ENCODE measurements at regions not wholly inside any gene's neighbourhood (a gene's known extent, or its start where the extent isn't known, plus 50 kb on each side); places are given as distances from the start of the nearest gene placed in this dataset.

- no peak for DNase-seq
Measured at GRCh38 chr18:75839041-75839440, 411.5 kb upstream of the SMIM21 start.

GRCh38 chr18:75837316-75837715, 409.8 kb upstream of the SMIM21 start:
- DNase-seq, result no peak

GRCh38 chr18:75836516-75836915, 409.0 kb upstream of the SMIM21 start:
- DNase-seq, result no peak

- no peak for DNase-seq
Measured at GRCh38 chr18:75831960-75832359, 404.5 kb upstream of the SMIM21 start.

- DNase-seq, result no peak
Measured at GRCh38 chr18:75830828-75831227, 403.3 kb upstream of the SMIM21 start.

GRCh38 chr18:75829091-75829490, 401.6 kb upstream of the SMIM21 start:
- DNase-seq, result no peak

GRCh38 chr18:75828379-75828778, 400.9 kb upstream of the SMIM21 start:
- DNase-seq, result no peak

- DNase-seq, result no peak
Measured at GRCh38 chr18:75827751-75828287, 400.3 kb upstream of the SMIM21 start.

GRCh38 chr18:75824661-75825060, 397.2 kb upstream of the SMIM21 start:
- no peak for DNase-seq

- DNase-seq, result no peak
Measured at GRCh38 chr18:75823471-75823870, 396.0 kb upstream of the SMIM21 start.

- no peak for DNase-seq
Measured at GRCh38 chr18:75818383-75818782, 390.9 kb upstream of the SMIM21 start.

- DNase-seq, result no peak
Measured at GRCh38 chr18:75815767-75816166, 388.3 kb upstream of the SMIM21 start.

- no peak for DNase-seq
Measured at GRCh38 chr18:75812761-75813160, 385.3 kb upstream of the SMIM21 start.

GRCh38 chr18:75810961-75811551, 383.6 kb upstream of the SMIM21 start:
- no peak for DNase-seq

GRCh38 chr18:75810516-75810915, 383.0 kb upstream of the SMIM21 start:
- no peak for DNase-seq

- DNase-seq, result no peak
Measured at GRCh38 chr18:75809926-75810255, 382.4 kb upstream of the SMIM21 start.

GRCh38 chr18:75809151-75809925, 381.8 kb upstream of the SMIM21 start:
- no peak for DNase-seq

GRCh38 chr18:75805265-75805664, 377.8 kb upstream of the SMIM21 start:
- no peak for DNase-seq

GRCh38 chr18:75802681-75803080, 375.2 kb upstream of the SMIM21 start:
- DNase-seq, result no peak

- no peak for DNase-seq
Measured at GRCh38 chr18:75801178-75801577, 373.7 kb upstream of the SMIM21 start.

GRCh38 chr18:75800331-75800648, 372.8 kb upstream of the SMIM21 start:
- no peak for DNase-seq

GRCh38 chr18:75799449-75800330, 372.2 kb upstream of the SMIM21 start:
- DNase-seq, result no peak

- no peak for DNase-seq
Measured at GRCh38 chr18:75797046-75797445, 369.5 kb upstream of the SMIM21 start.

- no peak for DNase-seq
Measured at GRCh38 chr18:75790796-75791195, 363.3 kb upstream of the SMIM21 start.
